HT1080 (cell line): ENCODE measurements at regions not wholly inside any gene's neighbourhood (a gene's known extent, or its start where the extent isn't known, plus 50 kb on each side); places are given as distances from the start of the nearest gene placed in this dataset.

ENCODE experiments used
- DNase-seq: peaks from one replicate; pipeline ENCODE4 v3.0.0-alpha.2; 2015; ENCODE audit warnings: low read depth

GRCh38 chr12:19709889-19710288, 270.6 kb downstream of the AEBP2 start:
- DNase-seq, result no peak

- no peak for DNase-seq
Measured at GRCh38 chr12:19710811-19711793, 271.8 kb downstream of the AEBP2 start.

- peak; percentile 87 for DNase-seq
Measured at GRCh38 chr12:19712041-19712440, 272.7 kb downstream of the AEBP2 start.

GRCh38 chr12:19718401-19718800, 279.1 kb downstream of the AEBP2 start:
- DNase-seq, result no peak

GRCh38 chr12:19719672-19720071, 280.4 kb downstream of the AEBP2 start:
- DNase-seq, result no peak

- peak; percentile 5 for DNase-seq
Measured at GRCh38 chr12:19726122-19726521, 286.8 kb downstream of the AEBP2 start.

GRCh38 chr12:19726592-19726991, 287.3 kb downstream of the AEBP2 start:
- no peak for DNase-seq

- DNase-seq, result no peak
Measured at GRCh38 chr12:19737019-19737418, 297.7 kb downstream of the AEBP2 start.

- DNase-seq, result peak; percentile 15
Measured at GRCh38 chr12:19739195-19739776, 300.0 kb downstream of the AEBP2 start.

GRCh38 chr12:19740472-19741131, 301.3 kb downstream of the AEBP2 start:
- DNase-seq, result no peak

- DNase-seq, result no peak
Measured at GRCh38 chr12:19741132-19741489, 301.8 kb downstream of the AEBP2 start.

GRCh38 chr12:19744705-19745218, 305.5 kb downstream of the AEBP2 start:
- DNase-seq, result peak; percentile 7

- no peak for DNase-seq
Measured at GRCh38 chr12:19746471-19746870, 307.2 kb downstream of the AEBP2 start.

GRCh38 chr12:19749906-19750574, 310.7 kb downstream of the AEBP2 start:
- DNase-seq, result no peak

- DNase-seq, result no peak
Measured at GRCh38 chr12:19751078-19751477, 311.8 kb downstream of the AEBP2 start.

GRCh38 chr12:19752712-19753111, 313.4 kb downstream of the AEBP2 start:
- peak; percentile 31 for DNase-seq

GRCh38 chr12:19755136-19755535, 315.8 kb downstream of the AEBP2 start:
- no peak for DNase-seq

- DNase-seq, result peak; percentile 16
Measured at GRCh38 chr12:19757317-19757877, 318.1 kb downstream of the AEBP2 start.

- DNase-seq, result peak; percentile 50
Measured at GRCh38 chr12:19759227-19759626, 319.9 kb downstream of the AEBP2 start.

GRCh38 chr12:19760611-19761010, 321.3 kb downstream of the AEBP2 start:
- DNase-seq, result no peak

GRCh38 chr12:19761463-19761862, 322.2 kb downstream of the AEBP2 start:
- DNase-seq, result no peak
